Colon (tissue), 2 donors: ENCODE measurements at regions not wholly inside any gene's neighbourhood (a gene's known extent, or its start where the extent isn't known, plus 50 kb on each side); places are given as distances from the start of the nearest gene placed in this dataset.
A peak's percentile ranks its signal among the peaks of the same experiment; 100 is the strongest.

Source experiments
- FAIRE-seq: peaks from 2 replicates; lab custom pipeline; 2012; peaks lifted over from hg19 to GRCh38; lab: Jason Lieb, UNC
- donor health status: control.
- donor health status: control.

DNA sequence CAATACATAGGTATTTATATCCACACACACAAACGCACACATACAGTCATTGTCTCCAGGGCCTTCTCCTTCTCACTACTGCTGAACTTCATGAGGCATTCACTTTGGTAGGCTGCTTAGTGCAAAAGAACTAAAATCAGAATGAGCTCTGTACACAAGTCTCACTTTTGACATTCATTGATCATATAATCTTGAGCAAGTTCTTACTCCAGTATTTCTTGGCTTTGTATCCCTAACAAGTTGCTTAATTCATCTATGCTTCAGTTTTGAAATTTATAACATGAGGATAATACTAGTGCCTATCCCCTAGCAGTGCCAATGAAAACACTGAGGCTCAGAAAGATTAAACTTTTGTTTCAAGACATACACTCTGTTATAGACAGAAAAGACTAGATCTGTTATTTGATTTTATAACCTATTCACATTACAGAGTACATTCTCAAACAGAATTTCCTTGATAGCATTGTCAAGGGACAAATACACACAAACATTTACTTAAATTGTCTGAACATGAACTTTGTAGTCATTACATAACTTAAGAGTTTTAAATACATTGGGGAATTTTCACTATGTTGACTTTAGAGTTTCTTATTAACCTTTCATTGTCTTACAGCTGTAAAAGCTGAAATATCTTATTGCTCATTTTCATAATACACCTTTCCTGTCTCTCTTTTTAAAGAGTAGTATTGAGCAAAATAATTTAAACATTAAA lies 55.0 kb upstream of the SI start:
- peak; percentile 96 for FAIRE-seq

DNA sequence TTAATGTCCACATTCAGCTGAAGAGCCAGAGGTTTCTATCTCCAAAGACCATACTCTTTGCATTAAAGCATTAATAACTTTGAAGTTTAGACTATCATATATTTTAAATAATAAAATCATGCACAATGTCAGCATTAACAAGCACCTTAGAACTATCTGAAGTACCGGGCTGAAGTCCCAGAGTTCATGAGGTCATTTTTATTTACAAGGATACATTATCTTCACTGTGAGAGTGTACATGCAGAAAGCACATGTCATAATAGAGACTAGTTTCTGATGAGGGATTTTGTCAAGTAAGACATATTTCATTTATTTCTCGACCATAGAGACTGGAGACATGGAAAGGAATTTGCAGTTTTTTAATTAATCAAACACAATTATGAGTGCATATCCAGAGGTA lies 52.4 kb upstream of the SI start:
- FAIRE-seq: no peak

DNA sequence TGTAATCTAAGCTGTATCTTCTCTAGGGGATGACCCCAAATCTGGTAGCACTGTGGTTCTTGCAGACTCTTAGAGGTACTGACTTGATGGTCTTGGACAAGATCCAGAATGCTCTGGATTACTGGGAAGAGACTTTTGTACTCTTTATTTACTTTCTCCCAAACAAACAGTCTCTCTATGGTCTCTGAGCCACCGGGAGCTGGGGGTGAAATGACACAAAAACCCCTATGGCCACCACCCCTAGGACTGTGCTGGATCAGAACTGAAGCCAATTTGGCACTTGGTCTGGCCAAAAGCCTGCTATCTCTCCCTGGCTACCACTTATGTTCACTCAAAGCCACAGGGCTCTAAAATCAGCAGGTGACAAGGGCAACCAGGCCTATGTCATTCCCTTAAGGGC lies 50.2 kb upstream of the SI start:
- FAIRE-seq: no peak
